KOPT-K1 (cell line): ENCODE measurements at regions not wholly inside any gene's neighbourhood (a gene's known extent, or its start where the extent isn't known, plus 50 kb on each side); places are given as distances from the start of the nearest gene placed in this dataset.

Experiments
- H3K27ac ChIP-seq: fragments of 200-600 bp; sonication (generic); 2 replicates; pipeline ENCODE4 v1.5.1; 2016; ENCODE audit warnings: antibody characterized with exemption, mild to moderate bottlenecking, low read depth, low read length; ENCODE audit not compliant: poor library complexity, severe bottlenecking
- H3K36me3 ChIP-seq: fragments of 200-600 bp; sonication (generic); 2 replicates; pipeline ENCODE4 v1.5.1; 2017; ENCODE audit warnings: antibody characterized with exemption, mild to moderate bottlenecking, low read length, moderate library complexity; ENCODE audit not compliant: insufficient read depth
- H3K9me3 ChIP-seq: fragments of 200-600 bp; sonication (generic); 2 replicates; pipeline ENCODE4 v1.5.1; 2017; ENCODE audit warnings: antibody characterized with exemption, low read length, mild to moderate bottlenecking; ENCODE audit not compliant: insufficient read depth, poor library complexity, severe bottlenecking

- Histone ChIP-seq H3K36me3 (peaks cover 57% of the 10 kb centered on the region), H3K9me3 (peaks cover 31% of the 10 kb centered on the region), H3K27ac (peak overlapping the region; percentile 98)
These were observed 254.9 kb downstream of the PRL start for GRCh38 chr6:22041797-22042480.

GRCh38 chr6:22042706-22043105 is 254.1 kb downstream of the PRL start:
- peak overlapping the region; percentile 98 for H3K27ac ChIP-seq
- peaks cover 31% of the 10 kb centered on the region for H3K9me3 ChIP-seq
- H3K36me3 ChIP-seq: peaks cover 55% of the 10 kb centered on the region

- H3K9me3 ChIP-seq: peaks cover 28% of the 10 kb centered on the region
- peak overlapping the region; percentile 98 for H3K27ac ChIP-seq
- H3K36me3 ChIP-seq: peaks cover 55% of the 10 kb centered on the region
These were observed 253.4 kb downstream of the PRL start for GRCh38 chr6:22043284-22043962.

GRCh38 chr6:22045261-22045912 is 251.4 kb downstream of the PRL start:
- Histone ChIP-seq H3K27ac (peak overlapping the region; percentile 98), H3K36me3 (peaks cover 53% of the 10 kb centered on the region), H3K9me3 (peaks cover 8% of the 10 kb centered on the region)

- Histone ChIP-seq H3K9me3 (no peaks in the 10 kb centered on the region), H3K27ac (peak overlapping the region; percentile 98), H3K36me3 (peaks cover 47% of the 10 kb centered on the region)
These were observed 247.8 kb downstream of the PRL start for GRCh38 chr6:22049002-22049401.

GRCh38 chr6:22053391-22053997 is 243.3 kb downstream of the PRL start:
- H3K27ac ChIP-seq: no peak overlapping the region
- H3K36me3 ChIP-seq: peaks cover 64% of the 10 kb centered on the region
- peaks cover 16% of the 10 kb centered on the region for H3K9me3 ChIP-seq

- H3K9me3 ChIP-seq: peaks cover 16% of the 10 kb centered on the region
- H3K36me3 ChIP-seq: peaks cover 63% of the 10 kb centered on the region
- peak overlapping the region; percentile 50 for H3K27ac ChIP-seq
These were observed 240.4 kb downstream of the PRL start for GRCh38 chr6:22056398-22056797.

GRCh38 chr6:22057962-22058361 is 238.9 kb downstream of the PRL start:
- peaks cover 16% of the 10 kb centered on the region for H3K9me3 ChIP-seq
- H3K27ac ChIP-seq: peak overlapping the region; percentile 94
- peaks cover 63% of the 10 kb centered on the region for H3K36me3 ChIP-seq

GRCh38 chr6:22059126-22059525 is 237.7 kb downstream of the PRL start:
- H3K9me3 ChIP-seq: peaks cover 16% of the 10 kb centered on the region

GRCh38 chr6:22059946-22060345 is 236.9 kb downstream of the PRL start:
- Histone ChIP-seq H3K9me3 (peaks cover 16% of the 10 kb centered on the region), H3K36me3 (peaks cover 65% of the 10 kb centered on the region), H3K27ac (peak overlapping the region; percentile 94)

More at GRCh38 chr6:22059126-22059525, 237.7 kb downstream of the PRL start:
- H3K36me3 ChIP-seq: peaks cover 65% of the 10 kb centered on the region
- peak overlapping the region; percentile 94 for H3K27ac ChIP-seq

GRCh38 chr6:22062807-22063408 is 233.9 kb downstream of the PRL start:
- Histone ChIP-seq H3K27ac (peak overlapping the region; percentile 94), H3K36me3 (peaks cover 39% of the 10 kb centered on the region)

GRCh38 chr6:22064558-22064957 is 232.3 kb downstream of the PRL start:
- no peaks in the 10 kb centered on the region for H3K9me3 ChIP-seq
- H3K36me3 ChIP-seq: peaks cover 38% of the 10 kb centered on the region
- H3K27ac ChIP-seq: peak overlapping the region; percentile 94

More at GRCh38 chr6:22062807-22063408, 233.9 kb downstream of the PRL start:
- H3K9me3 ChIP-seq: no peaks in the 10 kb centered on the region

- peaks cover 53% of the 10 kb centered on the region for H3K36me3 ChIP-seq
- peak overlapping the region; percentile 94 for H3K27ac ChIP-seq
- no peaks in the 10 kb centered on the region for H3K9me3 ChIP-seq
These were observed 229.7 kb downstream of the PRL start for GRCh38 chr6:22067122-22067521.

- H3K9me3 ChIP-seq: no peaks in the 10 kb centered on the region
- peaks cover 58% of the 10 kb centered on the region for H3K36me3 ChIP-seq
- H3K27ac ChIP-seq: peak overlapping the region; percentile 94
These were observed 229.2 kb downstream of the PRL start for GRCh38 chr6:22067671-22068070.
